T-helper 2 cell (primary cell): ENCODE measurements at regions not wholly inside any gene's neighbourhood (a gene's known extent, or its start where the extent isn't known, plus 50 kb on each side); places are given as distances from the start of the nearest gene placed in this dataset.
A peak's percentile ranks its signal among the peaks of the same experiment; 100 is the strongest.
"Not testable (repeated sequence)": the region's sequence is repeated elsewhere in the genome, so short reads cannot be mapped to it uniquely, and the experiment has no call there.

Experiments
- DNase-seq, 5 experiments: peaks; one replicate each; pipeline versions ENCODE4 v3.0.0 to v3.0.0-alpha.2; 2012 to 2022

DNA sequence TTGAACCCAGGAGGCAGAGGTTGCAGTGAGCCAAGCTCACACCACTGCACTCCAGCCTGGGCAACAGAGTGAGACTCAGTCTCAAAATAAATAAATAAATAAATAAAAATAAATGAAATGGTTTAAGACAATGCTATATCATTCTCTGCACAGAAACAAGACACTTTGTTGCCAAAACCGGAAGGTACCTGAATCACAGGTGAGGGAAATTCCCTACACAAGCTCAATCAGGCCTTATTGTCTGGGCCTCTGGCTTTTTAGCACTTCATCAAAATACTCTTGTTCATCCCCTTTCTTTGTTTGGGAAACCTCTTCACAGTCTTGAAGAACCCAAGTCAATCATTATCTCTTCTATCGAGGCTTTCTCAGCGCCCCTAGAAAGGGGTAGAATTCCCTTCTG lies 166.1 kb upstream of the NPSR1 start:
- DNase-seq: no peak

GRCh38 chr7:34493752-34494151 lies 164.3 kb upstream of the NPSR1 start:
- no peak for DNase-seq

- DNase-seq: no peak
These were observed 160.8 kb upstream of the NPSR1 start for GRCh38 chr7:34497153-34497777.

GRCh38 chr7:34501156-34501555 lies 156.9 kb upstream of the NPSR1 start:
- no peak for DNase-seq

- no peak for DNase-seq
These were observed 150.8 kb upstream of the NPSR1 start for GRCh38 chr7:34507191-34507590.

DNA sequence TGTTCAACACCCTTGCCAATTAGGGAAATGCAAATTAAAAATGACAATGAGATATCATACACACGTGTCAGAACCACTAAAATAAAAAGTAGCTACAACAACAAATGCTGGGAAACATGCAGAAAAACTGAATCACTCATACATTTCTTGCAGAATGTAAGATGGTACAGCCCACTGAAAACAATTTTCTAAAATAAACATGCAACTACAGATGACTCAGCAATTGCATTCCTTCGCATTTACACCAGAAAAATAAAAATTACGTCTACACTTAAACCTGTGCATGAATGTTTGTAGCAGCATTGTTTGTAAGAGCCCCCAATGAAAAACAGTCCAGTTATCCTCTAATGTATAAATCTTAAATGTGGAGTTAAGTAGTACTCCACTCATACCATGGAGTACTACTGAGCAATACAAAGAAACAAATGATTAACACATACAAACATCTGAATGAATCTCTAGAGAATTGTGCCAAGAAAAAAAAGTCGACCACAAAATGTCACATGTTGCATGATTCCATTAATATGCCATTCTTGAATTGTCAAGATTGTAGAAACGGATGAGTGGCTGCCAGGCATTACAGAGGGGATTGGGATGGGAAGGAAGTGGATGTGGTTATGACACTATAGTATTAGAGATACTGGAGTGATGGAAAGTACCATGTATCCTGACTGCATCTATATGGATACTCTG lies 134.6 kb upstream of the NPSR1 start:
- no peak for DNase-seq

DNA sequence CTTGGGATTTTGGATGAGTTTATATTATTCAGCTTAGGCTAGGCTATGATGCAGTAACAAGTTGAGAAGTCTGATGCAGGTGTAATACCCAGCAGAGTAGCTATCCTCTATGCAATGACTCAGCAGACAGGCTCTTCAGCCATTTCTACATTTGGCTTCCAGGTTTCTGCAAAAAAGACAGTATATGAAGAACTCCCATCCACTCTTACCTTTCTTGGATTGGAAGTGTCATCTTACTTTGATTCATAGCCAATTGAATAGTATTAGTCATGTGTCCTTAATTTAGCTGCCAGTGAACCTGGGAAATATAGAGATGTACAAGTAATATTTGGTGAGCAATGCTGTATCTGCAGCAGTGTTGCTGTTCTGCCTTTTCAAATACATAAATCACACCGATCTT lies 127.8 kb upstream of the NPSR1 start:
- DNase-seq: no peak

DNA sequence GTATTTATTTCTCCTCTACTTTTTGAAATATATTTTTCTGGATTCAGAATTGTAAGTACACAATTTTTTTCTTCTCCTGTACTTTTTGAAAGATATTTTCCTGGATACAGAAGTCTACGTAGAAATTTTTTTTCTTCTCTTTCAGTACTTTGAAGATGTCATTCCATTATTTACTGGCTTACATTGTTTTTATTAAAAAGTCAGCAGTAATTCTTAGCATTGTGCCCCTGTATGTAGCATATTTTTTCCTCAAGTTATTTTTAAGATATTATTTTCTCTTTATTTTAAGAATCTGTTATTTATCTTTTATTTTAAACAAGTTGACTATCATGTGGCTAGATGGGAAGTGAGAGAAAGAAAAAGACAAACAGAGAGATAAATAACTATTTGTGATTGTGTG lies 119.0 kb upstream of the NPSR1 start:
- no peak for DNase-seq

DNA sequence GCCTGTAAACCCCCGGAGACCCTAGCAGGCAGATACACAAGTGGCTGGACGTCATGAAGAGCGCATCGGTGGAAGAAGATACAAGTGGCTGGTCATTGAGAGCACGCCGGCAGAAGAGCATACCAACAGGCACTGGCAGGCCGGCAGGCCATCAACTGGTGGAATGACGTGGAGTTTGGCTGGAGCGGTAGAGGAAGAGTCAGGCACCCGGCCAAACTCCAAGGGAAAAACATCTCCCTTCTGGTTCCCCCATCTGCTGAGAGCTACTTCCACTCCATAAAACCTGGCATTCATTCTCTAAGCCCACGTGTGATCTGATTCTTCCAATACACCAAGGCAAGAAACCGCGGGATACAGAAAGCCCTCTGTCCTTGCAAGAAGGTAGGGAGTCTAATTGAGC lies 113.4 kb upstream of the NPSR1 start:
- DNase-seq: no peak

GRCh38 chr7:34550996-34551395 lies 107.0 kb upstream of the NPSR1 start:
- DNase-seq: no peak

DNA sequence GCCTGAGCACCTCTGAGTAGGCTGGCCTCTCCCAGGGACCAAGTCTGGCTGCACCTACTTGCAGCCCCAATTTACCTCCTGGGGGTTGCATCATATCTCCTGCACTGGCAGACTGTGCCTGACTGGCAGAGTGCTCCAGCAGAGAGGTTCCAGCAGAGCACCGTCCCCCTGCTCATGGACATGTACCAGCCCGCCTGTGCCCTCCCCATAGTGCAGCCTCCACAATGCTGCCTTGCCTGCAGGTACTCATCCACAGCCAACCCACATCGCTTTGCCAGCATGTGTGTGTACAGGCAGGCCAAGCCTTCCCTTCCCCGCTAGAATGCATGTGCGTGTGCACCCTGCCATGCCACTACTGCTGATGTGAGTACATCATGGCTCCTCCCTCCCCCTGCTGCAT lies 105.5 kb upstream of the NPSR1 start:
- DNase-seq: no peak

DNA sequence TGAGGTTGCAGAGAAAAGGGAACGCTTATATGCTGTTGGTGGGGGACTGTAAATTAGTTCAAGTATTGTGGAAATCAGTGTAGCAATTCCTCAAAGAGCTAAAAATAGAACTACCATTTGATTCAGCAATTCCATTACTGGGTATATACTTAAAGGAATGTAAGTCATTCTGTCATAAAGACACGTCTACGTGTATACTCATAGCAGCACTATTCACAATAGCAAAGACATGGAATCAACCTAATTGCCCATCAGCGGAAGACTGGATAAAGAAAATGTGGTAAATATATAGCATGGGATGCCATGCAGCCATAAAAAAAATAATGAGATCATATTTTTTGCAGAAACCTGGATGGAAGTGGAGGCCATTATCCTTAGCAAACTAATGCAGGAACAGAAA lies 100.0 kb upstream of the NPSR1 start:
- DNase-seq: no peak

GRCh38 chr7:34564091-34564490 lies 93.9 kb upstream of the NPSR1 start:
- no peak for DNase-seq

- no peak for DNase-seq
These were observed 90.1 kb upstream of the NPSR1 start for GRCh38 chr7:34567906-34568305.

DNA sequence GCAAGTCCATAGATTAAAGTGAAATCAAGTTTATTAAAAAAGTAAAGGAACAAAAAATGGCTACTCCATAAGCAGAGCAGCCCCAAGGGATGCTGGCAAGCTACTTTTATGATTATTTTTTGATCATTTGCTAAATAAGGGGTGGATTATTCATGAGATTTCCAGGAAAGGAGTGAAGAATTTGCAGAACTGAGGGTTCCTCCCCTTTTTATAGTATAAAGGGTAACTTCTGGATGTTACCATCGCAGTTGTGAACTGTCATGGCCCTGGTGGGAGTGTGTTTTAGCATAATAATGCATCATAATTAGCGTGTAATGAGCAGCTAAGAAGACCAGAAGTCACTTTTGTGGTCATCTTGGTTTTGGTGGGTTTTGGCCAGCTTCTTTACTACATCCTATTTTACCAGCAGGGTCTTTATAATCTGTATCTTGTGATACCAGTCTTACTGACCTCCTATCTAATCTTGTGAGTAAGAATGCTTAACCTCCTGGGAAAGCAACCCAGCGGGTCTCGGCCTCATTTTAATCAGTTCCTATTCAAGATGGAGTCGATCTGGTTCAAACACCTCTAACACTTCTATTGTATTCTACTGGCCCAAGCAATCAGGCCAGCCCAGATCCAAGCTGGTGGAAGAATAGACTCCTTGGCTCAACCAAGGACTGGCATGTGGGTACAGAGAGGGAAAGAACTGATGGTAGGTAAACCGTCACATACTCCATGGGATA lies 87.9 kb upstream of the NPSR1 start:
- DNase-seq: no peak

- no peak for DNase-seq
These were observed 83.0 kb upstream of the NPSR1 start for GRCh38 chr7:34575006-34575405.

GRCh38 chr7:34577934-34578333 lies 80.1 kb upstream of the NPSR1 start:
- not testable (repeated sequence) for DNase-seq

GRCh38 chr7:34581698-34582097 lies 76.3 kb upstream of the NPSR1 start:
- DNase-seq: not testable (repeated sequence)

GRCh38 chr7:34584526-34584925 lies 73.5 kb upstream of the NPSR1 start:
- DNase-seq: no peak

DNA sequence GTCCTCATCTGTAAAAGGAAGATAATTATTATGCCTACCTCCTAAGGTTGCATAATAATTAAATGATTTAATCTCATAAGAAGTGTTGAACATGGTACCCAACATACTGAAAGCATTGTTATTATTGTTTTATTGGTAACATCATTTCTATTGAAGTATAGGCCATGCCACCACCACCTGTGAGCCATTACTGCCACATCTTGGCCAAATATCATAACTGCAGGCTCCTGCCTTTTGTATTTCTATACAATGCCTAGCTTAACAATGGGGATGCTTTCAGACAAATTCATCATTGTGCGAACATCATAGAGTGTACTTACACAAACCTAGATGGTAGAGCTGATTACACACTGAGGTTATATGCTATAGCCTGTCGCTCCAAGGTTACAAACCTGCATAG lies 61.1 kb upstream of the NPSR1 start:
- peak in 1 of 5 experiments; percentile 0 for DNase-seq

GRCh38 chr7:34603711-34604444 lies 54.1 kb upstream of the NPSR1 start:
- DNase-seq: no peak
